ENCODE measurements at regions not wholly inside any gene's neighbourhood (a gene's known extent, or its start where the extent isn't known, plus 50 kb on each side); places are given as distances from the start of the nearest gene placed in this dataset.

GRCh38 chr11:11733246-11733747, 108.5 kb upstream of the USP47 start:
- H3K4me3 ChIP-seq = no peak overlapping the region
- TF ChIP-seq POLR2A (IDR thresholded peaks at IDR 0.05) (no peak), CTCF (IDR thresholded peaks at IDR 0.05) (no peak), POLR2AphosphoS5 (IDR thresholded peaks at IDR 0.05) (no peak)
- no peaks in the 10 kb centered on the region for H3K36me3 ChIP-seq
- intact Hi-C loops (cut with DNase I) = no loop called here
- DNase-seq (ENCODE audit: low spot score) = no peak
- no peaks in the 10 kb centered on the region for H3K27me3 ChIP-seq (replicated peaks; ENCODE audit: insufficient read depth)
- no peaks in the 10 kb centered on the region for H3K9me3 ChIP-seq
- no peak overlapping the region for H3K27ac ChIP-seq
- no peaks in the 10 kb centered on the region for H3K4me1 ChIP-seq (replicated peaks)
- WGBS = 90% methylated on average over 8 of the region's 8 CpGs

GRCh38 chr11:11732116-11732515, 109.7 kb upstream of the USP47 start:
- Histone ChIP-seq H3K36me3 (no peaks in the 10 kb centered on the region), H3K27ac (no peak overlapping the region), H3K9me3 (no peaks in the 10 kb centered on the region), H3K27me3 (replicated peaks; ENCODE audit: insufficient read depth) (no peaks in the 10 kb centered on the region), H3K4me1 (replicated peaks) (no peaks in the 10 kb centered on the region), H3K4me3 (no peak overlapping the region)
- intact Hi-C loops (cut with DNase I) = no loop called here
- WGBS = 92% methylated on average over 3 of the region's 3 CpGs
- TF ChIP-seq POLR2AphosphoS5 (IDR thresholded peaks at IDR 0.05) = no peak
- TF ChIP-seq CTCF (IDR thresholded peaks at IDR 0.05) = no peak
- no peak for TF ChIP-seq POLR2A (IDR thresholded peaks at IDR 0.05)
- DNase-seq (ENCODE audit: low spot score) = no peak

- Histone ChIP-seq H3K4me3 (no peak overlapping the region), H3K4me1 (replicated peaks) (no peaks in the 10 kb centered on the region), H3K9me3 (no peaks in the 10 kb centered on the region), H3K27me3 (replicated peaks; ENCODE audit: insufficient read depth) (no peaks in the 10 kb centered on the region), H3K27ac (no peak overlapping the region), H3K36me3 (no peaks in the 10 kb centered on the region)
- DNase-seq (ENCODE audit: low spot score) = no peak
- intact Hi-C loops (cut with DNase I) = no loop called here
- TF ChIP-seq CTCF (IDR thresholded peaks at IDR 0.05) = no peak
- no peak for TF ChIP-seq POLR2AphosphoS5 (IDR thresholded peaks at IDR 0.05)
- no peak for TF ChIP-seq POLR2A (IDR thresholded peaks at IDR 0.05)
- 57% methylated on average over 6 of the region's 6 CpGs for WGBS
Measured at GRCh38 chr11:11731311-11732083, 109.7 kb upstream of the GALNT18 start.

- intact Hi-C loops (cut with DNase I) = no loop called here
- no peaks in the 10 kb centered on the region for H3K36me3 ChIP-seq
- no peak for DNase-seq (ENCODE audit: low spot score)
- no peak overlapping the region for H3K4me3 ChIP-seq
- WGBS = 100% methylated on average over 2 of the region's 2 CpGs
- H3K27ac ChIP-seq = no peak overlapping the region
- no peaks in the 10 kb centered on the region for H3K9me3 ChIP-seq
- H3K27me3 ChIP-seq (replicated peaks; ENCODE audit: insufficient read depth) = no peaks in the 10 kb centered on the region
- TF ChIP-seq CTCF (IDR thresholded peaks at IDR 0.05) (no peak), POLR2AphosphoS5 (IDR thresholded peaks at IDR 0.05) (no peak), POLR2A (IDR thresholded peaks at IDR 0.05) (no peak)
- no peaks in the 10 kb centered on the region for H3K4me1 ChIP-seq (replicated peaks)
Measured at GRCh38 chr11:11728386-11728785, 106.6 kb upstream of the GALNT18 start.

- TF ChIP-seq POLR2A (IDR thresholded peaks at IDR 0.05) (no peak), POLR2AphosphoS5 (IDR thresholded peaks at IDR 0.05) (no peak), CTCF (IDR thresholded peaks at IDR 0.05) (no peak)
- no peaks in the 10 kb centered on the region for H3K36me3 ChIP-seq
- DNase-seq (ENCODE audit: low spot score) = no peak
- no peaks in the 10 kb centered on the region for H3K27me3 ChIP-seq (replicated peaks; ENCODE audit: insufficient read depth)
- intact Hi-C loops (cut with DNase I) = no loop called here
- no peaks in the 10 kb centered on the region for H3K9me3 ChIP-seq
- no peak overlapping the region for H3K4me3 ChIP-seq
- H3K27ac ChIP-seq = no peak overlapping the region
- H3K4me1 ChIP-seq (replicated peaks) = no peaks in the 10 kb centered on the region
- 82% methylated on average over 5 of the region's 5 CpGs for WGBS
Measured at GRCh38 chr11:11725438-11725837, 103.6 kb upstream of the GALNT18 start.
